Sigmoid colon (tissue), 3 donors: ENCODE measurements at regions not wholly inside any gene's neighbourhood (a gene's known extent, or its start where the extent isn't known, plus 50 kb on each side); places are given as distances from the start of the nearest gene placed in this dataset.

ENCODE experiments used
- CTCF ChIP-seq, 4 experiments: fragments of 450-650 bp in 3 of 4; fragments of 200-600 bp in 1 of 4; IDR thresholded peaks; one replicate each; pipeline ENCODE4 v1.5.1; 2016 to 2019; ENCODE audit warnings: antibody characterized with exemption in 4 of 4, mild to moderate bottlenecking in 3 of 4, moderate library complexity in 2 of 4
- POLR2A ChIP-seq, 2 donors: fragments of 450-650 bp; IDR thresholded peaks; one replicate each; pipeline ENCODE4 v1.6.1; 2016; ENCODE audit warnings: antibody characterized with exemption in 2 of 2, mild to moderate bottlenecking in 2 of 2, moderate library complexity in 2 of 2

- TF ChIP-seq CTCF (IDR thresholded peaks at IDR 0.05) (no peak), POLR2A (IDR thresholded peaks at IDR 0.05) (no peak)
Measured at GRCh38 chr21:28253961-28254360, 738.7 kb downstream of the LTN1 start.
